ENCODE measurements at regions not wholly inside any gene's neighbourhood (a gene's known extent, or its start where the extent isn't known, plus 50 kb on each side); places are given as distances from the start of the nearest gene placed in this dataset.

GRCh38 chr5:96232602-96233001 is 200.4 kb downstream of the PCSK1 start:
- Mint-ChIP-seq H3K4me3 (no peak overlapping the region), H3K9me3 (no peaks in the 10 kb centered on the region), H3K36me3 (ENCODE audit: low read depth) (no peaks in the 10 kb centered on the region), H3K4me1 (ENCODE audit: low read depth) (peaks cover 7% of the 10 kb centered on the region), H3K27ac (no peak overlapping the region), H3K27me3 (peaks cover 34% of the 10 kb centered on the region)
- no peak for DNase-seq

GRCh38 chr5:96229188-96229587 is 203.9 kb downstream of the PCSK1 start:
- peaks cover 7% of the 10 kb centered on the region for H3K4me1 Mint-ChIP-seq (ENCODE audit: low read depth)
- no peaks in the 10 kb centered on the region for H3K36me3 Mint-ChIP-seq (ENCODE audit: low read depth)
- no peak overlapping the region for H3K27ac Mint-ChIP-seq
- no peak for DNase-seq
- H3K27me3 Mint-ChIP-seq, result peaks cover 36% of the 10 kb centered on the region
- no peaks in the 10 kb centered on the region for H3K9me3 Mint-ChIP-seq
- H3K4me3 Mint-ChIP-seq, result no peak overlapping the region

- Mint-ChIP-seq H3K27ac (no peak overlapping the region), H3K4me3 (no peak overlapping the region)
Observed at GRCh38 chr5:96228408-96228807, 204.6 kb downstream of the PCSK1 start.

GRCh38 chr5:96227957-96228356 is 205.1 kb downstream of the PCSK1 start:
- no peak overlapping the region for H3K27ac Mint-ChIP-seq
- DNase-seq, result no peak
- H3K4me3 Mint-ChIP-seq, result no peak overlapping the region
- H3K9me3 Mint-ChIP-seq, result no peaks in the 10 kb centered on the region
- no peaks in the 10 kb centered on the region for H3K36me3 Mint-ChIP-seq (ENCODE audit: low read depth)
- H3K27me3 Mint-ChIP-seq, result peaks cover 33% of the 10 kb centered on the region
- H3K4me1 Mint-ChIP-seq (ENCODE audit: low read depth), result peaks cover 7% of the 10 kb centered on the region

More at GRCh38 chr5:96228408-96228807, 204.6 kb downstream of the PCSK1 start:
- Mint-ChIP-seq H3K36me3 (ENCODE audit: low read depth) (no peaks in the 10 kb centered on the region), H3K4me1 (ENCODE audit: low read depth) (peaks cover 7% of the 10 kb centered on the region), H3K27me3 (peaks cover 33% of the 10 kb centered on the region), H3K9me3 (no peaks in the 10 kb centered on the region)
- no peak for DNase-seq

GRCh38 chr5:96226941-96227552 is 206.0 kb downstream of the PCSK1 start:
- H3K4me3 Mint-ChIP-seq, result no peak overlapping the region
- H3K27ac Mint-ChIP-seq, result no peak overlapping the region
- peaks cover 7% of the 10 kb centered on the region for H3K4me1 Mint-ChIP-seq (ENCODE audit: low read depth)
- no peak for DNase-seq
- H3K27me3 Mint-ChIP-seq, result peaks cover 33% of the 10 kb centered on the region
- H3K9me3 Mint-ChIP-seq, result peaks cover 3% of the 10 kb centered on the region
- no peaks in the 10 kb centered on the region for H3K36me3 Mint-ChIP-seq (ENCODE audit: low read depth)

DNA sequence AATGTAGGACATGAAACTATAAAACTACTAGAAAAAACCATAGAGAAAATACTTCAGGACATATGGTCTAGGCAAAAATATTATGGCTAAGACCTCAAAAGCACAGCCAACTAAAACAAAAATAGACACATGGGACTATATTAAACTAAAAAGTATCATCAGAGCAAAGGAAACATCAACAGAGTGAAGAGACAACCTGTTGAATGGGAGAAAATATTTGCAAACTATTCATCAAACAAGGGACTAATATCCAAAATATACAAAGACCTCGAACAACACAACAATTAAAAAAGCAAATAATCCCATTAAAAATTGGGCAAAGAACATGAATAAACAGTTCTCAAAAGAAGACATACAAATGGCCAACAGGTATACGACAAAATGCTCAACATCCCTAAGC is 210.9 kb downstream of the PCSK1 start:
- no peak overlapping the region for H3K27ac Mint-ChIP-seq
- H3K4me3 Mint-ChIP-seq, result no peak overlapping the region
- H3K36me3 Mint-ChIP-seq (ENCODE audit: low read depth), result no peaks in the 10 kb centered on the region
- peaks cover 21% of the 10 kb centered on the region for H3K4me1 Mint-ChIP-seq (ENCODE audit: low read depth)
- H3K9me3 Mint-ChIP-seq, result peaks cover 3% of the 10 kb centered on the region
- H3K27me3 Mint-ChIP-seq, result peaks cover 14% of the 10 kb centered on the region
- no peak for DNase-seq

DNA sequence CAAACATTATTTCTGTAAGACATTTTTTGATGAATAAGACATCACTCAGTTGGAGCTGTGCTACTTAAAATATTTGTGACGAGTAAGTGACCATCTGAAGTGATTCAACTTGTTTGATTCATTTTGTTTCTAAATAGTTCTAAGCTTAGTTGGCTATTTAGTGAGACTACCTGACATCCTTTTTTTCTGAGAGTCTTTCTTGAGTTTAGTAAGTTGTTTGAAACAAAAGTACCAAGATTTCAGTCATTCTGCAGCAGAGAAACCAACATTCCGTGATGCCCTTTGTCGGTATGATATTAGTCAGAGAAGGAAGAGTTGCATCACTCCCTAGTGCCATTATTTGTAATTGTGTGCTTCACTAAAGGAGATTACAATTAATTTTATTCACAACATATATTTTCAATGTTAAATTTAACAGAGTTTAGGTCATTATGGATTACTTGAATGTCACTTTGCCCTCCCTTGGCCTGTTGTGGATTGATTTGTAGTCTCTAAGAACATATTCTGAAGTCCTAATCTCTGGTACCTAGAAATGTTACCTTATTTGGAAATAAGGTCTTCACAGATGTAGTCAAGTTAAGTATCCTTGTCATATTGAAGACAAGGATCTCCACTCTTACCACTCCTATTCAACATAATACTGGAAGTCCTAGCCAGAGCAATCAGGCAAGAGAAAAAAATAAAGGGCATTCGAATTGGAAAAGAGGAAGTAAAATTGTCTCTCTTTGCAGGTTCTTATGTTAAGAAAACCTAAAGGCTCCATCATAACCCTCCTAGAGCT is 212.2 kb downstream of the PCSK1 start:
- H3K4me3 Mint-ChIP-seq, result no peak overlapping the region
- no peak for DNase-seq
- H3K36me3 Mint-ChIP-seq (ENCODE audit: low read depth), result no peaks in the 10 kb centered on the region
- H3K4me1 Mint-ChIP-seq (ENCODE audit: low read depth), result peaks cover 21% of the 10 kb centered on the region
- peak overlapping the region; percentile 71 for H3K27ac Mint-ChIP-seq
- H3K27me3 Mint-ChIP-seq, result peaks cover 5% of the 10 kb centered on the region
- H3K9me3 Mint-ChIP-seq, result peaks cover 3% of the 10 kb centered on the region

- Mint-ChIP-seq H3K4me1 (ENCODE audit: low read depth) (peaks cover 21% of the 10 kb centered on the region), H3K27ac (peak overlapping the region; percentile 71), H3K36me3 (ENCODE audit: low read depth) (no peaks in the 10 kb centered on the region), H3K9me3 (peaks cover 3% of the 10 kb centered on the region), H3K27me3 (peaks cover 7% of the 10 kb centered on the region), H3K4me3 (peak overlapping the region; percentile 16)
- no peak for DNase-seq
Observed at GRCh38 chr5:96219580-96220281, 213.3 kb downstream of the PCSK1 start.

- H3K4me1 Mint-ChIP-seq (ENCODE audit: low read depth), result peaks cover 21% of the 10 kb centered on the region
- H3K4me3 Mint-ChIP-seq, result no peak overlapping the region
- H3K27me3 Mint-ChIP-seq, result peaks cover 11% of the 10 kb centered on the region
- H3K9me3 Mint-ChIP-seq, result peaks cover 3% of the 10 kb centered on the region
- H3K27ac Mint-ChIP-seq, result no peak overlapping the region
- DNase-seq, result no peak
- H3K36me3 Mint-ChIP-seq (ENCODE audit: low read depth), result no peaks in the 10 kb centered on the region
Observed at GRCh38 chr5:96218653-96219052, 214.4 kb downstream of the PCSK1 start.

DNA sequence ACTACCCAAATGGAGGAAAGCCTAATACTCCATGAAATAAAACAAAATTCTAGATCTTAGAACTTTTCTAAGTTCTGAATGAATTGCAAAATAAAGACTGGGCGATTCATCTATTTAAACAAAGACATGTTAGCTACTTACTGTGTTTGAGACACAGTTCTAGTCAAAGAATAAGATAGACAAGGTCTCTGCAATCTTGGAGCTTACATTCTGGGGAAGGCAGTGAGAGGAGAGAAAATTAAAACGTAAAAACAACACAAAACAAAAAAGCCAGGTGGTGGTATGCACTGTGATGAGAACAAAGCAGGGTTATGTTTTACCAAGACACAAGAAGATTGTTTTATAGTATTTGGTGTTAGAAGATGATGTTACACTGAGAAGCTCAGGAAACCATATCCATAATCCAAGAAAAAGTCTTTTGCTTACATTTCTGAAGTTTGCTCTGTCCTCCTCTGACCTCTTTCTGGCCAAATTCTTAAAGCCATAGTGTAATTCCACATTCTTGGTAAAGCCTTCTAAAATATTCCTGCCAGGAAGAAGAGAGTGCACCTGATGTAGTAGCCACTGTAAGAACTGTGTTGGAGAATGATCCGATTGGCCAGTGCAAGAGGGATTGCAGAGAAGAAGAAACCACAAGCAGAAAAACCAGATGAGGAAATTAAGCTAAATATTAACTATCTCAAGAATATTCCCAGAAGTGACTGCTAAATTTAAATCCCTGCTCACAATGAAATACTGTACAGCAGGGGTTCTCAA is 218.4 kb downstream of the PCSK1 start:
- Mint-ChIP-seq H3K27me3 (peaks cover 33% of the 10 kb centered on the region), H3K36me3 (ENCODE audit: low read depth) (no peaks in the 10 kb centered on the region), H3K4me1 (ENCODE audit: low read depth) (peaks cover 5% of the 10 kb centered on the region), H3K9me3 (no peaks in the 10 kb centered on the region), H3K4me3 (no peak overlapping the region), H3K27ac (no peak overlapping the region)
- DNase-seq, result no peak

DNA sequence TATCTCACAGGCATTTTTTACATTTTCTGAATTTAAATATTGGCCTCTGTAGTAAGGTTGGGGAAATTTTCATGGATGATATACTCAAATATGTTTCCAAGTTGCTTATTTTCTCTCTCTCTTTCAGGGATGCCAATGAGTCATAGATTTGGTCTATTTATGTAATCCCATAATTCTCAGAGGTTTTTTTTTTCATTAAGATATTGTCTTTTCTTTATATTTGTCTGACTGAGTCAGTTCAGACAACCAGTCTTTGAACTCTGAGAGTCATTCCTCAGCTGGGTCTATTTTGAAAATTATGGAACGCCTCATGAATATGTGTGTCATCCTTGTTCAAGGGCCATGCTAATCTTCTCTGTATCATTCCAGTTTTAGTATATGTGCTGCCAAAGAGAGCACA is 223.2 kb downstream of the PCSK1 start:
- H3K27me3 Mint-ChIP-seq, result peaks cover 33% of the 10 kb centered on the region
- no peak overlapping the region for H3K4me3 Mint-ChIP-seq
- H3K27ac Mint-ChIP-seq, result no peak overlapping the region
- H3K36me3 Mint-ChIP-seq (ENCODE audit: low read depth), result no peaks in the 10 kb centered on the region
- H3K9me3 Mint-ChIP-seq, result peaks cover 18% of the 10 kb centered on the region
- H3K4me1 Mint-ChIP-seq (ENCODE audit: low read depth), result no peaks in the 10 kb centered on the region
- no peak for DNase-seq

GRCh38 chr5:96207420-96207819 is 225.6 kb downstream of the PCSK1 start:
- H3K36me3 Mint-ChIP-seq (ENCODE audit: low read depth), result no peaks in the 10 kb centered on the region
- H3K27me3 Mint-ChIP-seq, result peaks cover 26% of the 10 kb centered on the region
- no peak overlapping the region for H3K4me3 Mint-ChIP-seq
- H3K4me1 Mint-ChIP-seq (ENCODE audit: low read depth), result no peaks in the 10 kb centered on the region
- no peak overlapping the region for H3K27ac Mint-ChIP-seq
- peaks cover 18% of the 10 kb centered on the region for H3K9me3 Mint-ChIP-seq
- no peak for DNase-seq

DNA sequence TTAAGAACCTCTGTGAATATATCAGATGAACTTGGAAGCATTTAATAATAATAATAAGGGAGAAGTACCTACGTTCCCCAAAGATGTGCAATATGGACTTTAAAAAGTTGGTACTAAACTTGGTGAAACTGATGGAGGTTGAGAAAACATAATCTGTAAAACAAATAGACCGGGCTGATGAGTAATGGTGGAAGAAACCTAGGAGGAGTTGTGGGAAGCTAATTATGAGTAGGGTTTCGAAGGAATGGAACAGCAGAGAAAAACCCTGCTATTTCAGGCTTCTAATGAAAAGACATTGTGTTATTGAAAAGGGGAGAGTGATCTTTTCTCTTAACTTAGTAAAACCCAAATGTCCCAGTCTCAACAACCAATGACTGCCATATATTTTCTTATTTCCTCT is 229.3 kb downstream of the PCSK1 start:
- DNase-seq, result no peak
- peaks cover 18% of the 10 kb centered on the region for H3K9me3 Mint-ChIP-seq
- peaks cover 25% of the 10 kb centered on the region for H3K27me3 Mint-ChIP-seq
- H3K27ac Mint-ChIP-seq, result no peak overlapping the region
- no peaks in the 10 kb centered on the region for H3K36me3 Mint-ChIP-seq (ENCODE audit: low read depth)
- H3K4me1 Mint-ChIP-seq (ENCODE audit: low read depth), result no peaks in the 10 kb centered on the region
- no peak overlapping the region for H3K4me3 Mint-ChIP-seq

GRCh38 chr5:96201503-96201902 is 231.5 kb downstream of the PCSK1 start:
- peaks cover 29% of the 10 kb centered on the region for H3K27me3 Mint-ChIP-seq
- no peak overlapping the region for H3K4me3 Mint-ChIP-seq
- no peaks in the 10 kb centered on the region for H3K9me3 Mint-ChIP-seq
- DNase-seq, result no peak
- no peaks in the 10 kb centered on the region for H3K4me1 Mint-ChIP-seq (ENCODE audit: low read depth)
- no peak overlapping the region for H3K27ac Mint-ChIP-seq
- H3K36me3 Mint-ChIP-seq (ENCODE audit: low read depth), result no peaks in the 10 kb centered on the region

Measured in activated T-cell treated with anti-CD3 and anti-CD28 coated beads, Interleukin-2, amount 50 U/mL, for 24 hours (primary cell).